ENCODE measurements at regions not wholly inside any gene's neighbourhood (a gene's known extent, or its start where the extent isn't known, plus 50 kb on each side); places are given as distances from the start of the nearest gene placed in this dataset.

- Histone ChIP-seq H3K4me1 (ENCODE audit: control insufficient read depth in 2 of 2, insufficient read depth in 1 of 2, low read depth in 1 of 2, low read length in 2 of 2) (peaks cover 6 to 13% of the 10 kb centered on the region in 2 donors), H3K27ac (replicated peaks; ENCODE audit: low read length) (no peak overlapping the region), H3K79me1 (ENCODE audit: low read depth, low read length) (no peaks in the 10 kb centered on the region), H2BK5ac (ENCODE audit: low read length) (no peak overlapping the region), H2AFZ (ENCODE audit: low read length) (peak overlapping the region; percentile 74), H4K91ac (ENCODE audit: low read depth, low read length, poor library complexity) (no peak overlapping the region), H3K9me3 (replicated peaks in 1 of 2; ENCODE audit: control insufficient read depth in 2 of 2, insufficient read depth in 1 of 2, low read depth in 1 of 2, low read length in 2 of 2) (no peaks in the 10 kb centered on the region), H2BK120ac (ENCODE audit: low read depth, low read length) (no peak overlapping the region), H3K27me3 (ENCODE audit: control insufficient read depth in 3 of 3, insufficient read depth in 3 of 3, low read depth in 1 of 3, low read length in 3 of 3) (no peaks in the 10 kb centered on the region), H2AK5ac (ENCODE audit: low read depth, low read length) (no peak overlapping the region), H3K18ac (ENCODE audit: low read length) (no peak overlapping the region), H3K14ac (ENCODE audit: low read length) (no peak overlapping the region), H3K4ac (ENCODE audit: low read length) (no peak overlapping the region), H3K4me2 (ENCODE audit: insufficient read depth, low read length, poor library complexity, severe bottlenecking) (no peak overlapping the region), H2BK15ac (ENCODE audit: low read length) (no peak overlapping the region), H3K9ac (ENCODE audit: low read depth, low read length, poor library complexity) (no peak overlapping the region), H2BK12ac (ENCODE audit: low read length) (no peak overlapping the region), H3K23ac (ENCODE audit: low read depth, low read length, poor library complexity) (no peak overlapping the region), H3K4me3 (ENCODE audit: low read length in 2 of 2) (no peak overlapping the region), H4K8ac (ENCODE audit: low read depth, low read length) (no peak overlapping the region), H3K36me3 (replicated peaks in 1 of 2; ENCODE audit: control insufficient read depth in 2 of 2, insufficient read depth in 2 of 2, low read length in 2 of 2) (no peaks in the 10 kb centered on the region)
- no peak for DNase-seq (ENCODE audit: low spot score)
- WGBS, 2 donors (ENCODE audit: extremely low coverage in 2 of 2, insufficient read length in 2 of 2, insufficient replicate concordance in 1 of 2) = no CpG with 5 or more reads among the region's 1 CpG
These were observed 151.8 kb upstream of the TSC22D2 start for GRCh38 chr3:150256318-150256717.

- Histone ChIP-seq H3K79me1 (ENCODE audit: low read depth, low read length) (no peaks in the 10 kb centered on the region), H3K18ac (ENCODE audit: low read length) (no peak overlapping the region), H2BK120ac (ENCODE audit: low read depth, low read length) (no peak overlapping the region), H3K27me3 (ENCODE audit: control insufficient read depth in 3 of 3, insufficient read depth in 3 of 3, low read depth in 1 of 3, low read length in 3 of 3) (no peaks in the 10 kb centered on the region), H4K91ac (ENCODE audit: low read depth, low read length, poor library complexity) (no peak overlapping the region), H3K4me1 (ENCODE audit: control insufficient read depth in 2 of 2, insufficient read depth in 1 of 2, low read depth in 1 of 2, low read length in 2 of 2) (peaks cover 9 to 15% of the 10 kb centered on the region in 2 donors), H2BK15ac (ENCODE audit: low read length) (no peak overlapping the region), H3K27ac (replicated peaks; ENCODE audit: low read length) (no peak overlapping the region), H4K8ac (ENCODE audit: low read depth, low read length) (no peak overlapping the region), H2BK5ac (ENCODE audit: low read length) (no peak overlapping the region), H3K4ac (ENCODE audit: low read length) (no peak overlapping the region), H3K9me3 (replicated peaks in 1 of 2; ENCODE audit: control insufficient read depth in 2 of 2, insufficient read depth in 1 of 2, low read depth in 1 of 2, low read length in 2 of 2) (no peaks in the 10 kb centered on the region), H2AFZ (ENCODE audit: low read length) (peak overlapping the region; percentile 74), H2AK5ac (ENCODE audit: low read depth, low read length) (no peak overlapping the region), H3K36me3 (replicated peaks in 1 of 2; ENCODE audit: control insufficient read depth in 2 of 2, insufficient read depth in 2 of 2, low read length in 2 of 2) (no peaks in the 10 kb centered on the region), H3K4me3 (ENCODE audit: low read length in 2 of 2) (no peak overlapping the region), H3K23ac (ENCODE audit: low read depth, low read length, poor library complexity) (no peak overlapping the region), H3K9ac (ENCODE audit: low read depth, low read length, poor library complexity) (no peak overlapping the region), H3K4me2 (ENCODE audit: insufficient read depth, low read length, poor library complexity, severe bottlenecking) (no peak overlapping the region), H3K14ac (ENCODE audit: low read length) (no peak overlapping the region), H2BK12ac (ENCODE audit: low read length) (no peak overlapping the region)
- no peak for DNase-seq (ENCODE audit: low spot score)
These were observed 152.3 kb upstream of the TSC22D2 start for GRCh38 chr3:150255826-150256225.

- no peak overlapping the region for H3K27ac ChIP-seq (replicated peaks; ENCODE audit: low read length)
These were observed 152.7 kb upstream of the TSC22D2 start for GRCh38 chr3:150255413-150255812.

GRCh38 chr3:150254309-150254708 is 153.8 kb upstream of the TSC22D2 start:
- Histone ChIP-seq H2AFZ (ENCODE audit: low read length) (no peak overlapping the region), H3K4me1 (ENCODE audit: control insufficient read depth in 2 of 2, insufficient read depth in 1 of 2, low read depth in 1 of 2, low read length in 2 of 2) (peaks cover 10 to 21% of the 10 kb centered on the region in 2 donors), H3K9me3 (replicated peaks in 1 of 2; ENCODE audit: control insufficient read depth in 2 of 2, insufficient read depth in 1 of 2, low read depth in 1 of 2, low read length in 2 of 2) (no peaks in the 10 kb centered on the region), H3K4me3 (ENCODE audit: low read length in 2 of 2) (no peak overlapping the region), H3K4ac (ENCODE audit: low read length) (no peak overlapping the region), H4K8ac (ENCODE audit: low read depth, low read length) (no peak overlapping the region), H3K14ac (ENCODE audit: low read length) (no peak overlapping the region), H2AK5ac (ENCODE audit: low read depth, low read length) (no peak overlapping the region), H3K36me3 (replicated peaks in 1 of 2; ENCODE audit: control insufficient read depth in 2 of 2, insufficient read depth in 2 of 2, low read length in 2 of 2) (no peaks in the 10 kb centered on the region), H2BK15ac (ENCODE audit: low read length) (no peak overlapping the region), H3K27me3 (ENCODE audit: control insufficient read depth in 3 of 3, insufficient read depth in 3 of 3, low read depth in 1 of 3, low read length in 3 of 3) (no peaks in the 10 kb centered on the region), H3K18ac (ENCODE audit: low read length) (no peak overlapping the region), H3K79me1 (ENCODE audit: low read depth, low read length) (no peaks in the 10 kb centered on the region), H3K23ac (ENCODE audit: low read depth, low read length, poor library complexity) (no peak overlapping the region), H3K4me2 (ENCODE audit: insufficient read depth, low read length, poor library complexity, severe bottlenecking) (no peak overlapping the region), H4K91ac (ENCODE audit: low read depth, low read length, poor library complexity) (no peak overlapping the region), H2BK120ac (ENCODE audit: low read depth, low read length) (no peak overlapping the region), H3K9ac (ENCODE audit: low read depth, low read length, poor library complexity) (no peak overlapping the region), H2BK5ac (ENCODE audit: low read length) (no peak overlapping the region), H3K27ac (replicated peaks; ENCODE audit: low read length) (no peak overlapping the region), H2BK12ac (ENCODE audit: low read length) (no peak overlapping the region)
- DNase-seq (ENCODE audit: low spot score) = no peak
- no CpG with 5 or more reads among the region's 4 CpGs for WGBS, 2 donors (ENCODE audit: extremely low coverage in 2 of 2, insufficient read length in 2 of 2, insufficient replicate concordance in 1 of 2)

More at GRCh38 chr3:150255413-150255812, 152.7 kb upstream of the TSC22D2 start:
- Histone ChIP-seq H4K8ac (ENCODE audit: low read depth, low read length) (peak overlapping the region; percentile 70), H2BK5ac (ENCODE audit: low read length) (no peak overlapping the region), H3K18ac (ENCODE audit: low read length) (peak overlapping the region; percentile 88), H3K4ac (ENCODE audit: low read length) (no peak overlapping the region), H3K79me1 (ENCODE audit: low read depth, low read length) (no peaks in the 10 kb centered on the region), H3K27me3 (ENCODE audit: control insufficient read depth in 3 of 3, insufficient read depth in 3 of 3, low read depth in 1 of 3, low read length in 3 of 3) (no peaks in the 10 kb centered on the region), H2AFZ (ENCODE audit: low read length) (peak overlapping the region; percentile 74), H3K4me1 (ENCODE audit: control insufficient read depth in 2 of 2, insufficient read depth in 1 of 2, low read depth in 1 of 2, low read length in 2 of 2) (peaks cover 9 to 15% of the 10 kb centered on the region in 2 donors), H2AK5ac (ENCODE audit: low read depth, low read length) (peak overlapping the region; percentile 49), H3K36me3 (replicated peaks in 1 of 2; ENCODE audit: control insufficient read depth in 2 of 2, insufficient read depth in 2 of 2, low read length in 2 of 2) (no peaks in the 10 kb centered on the region), H4K91ac (ENCODE audit: low read depth, low read length, poor library complexity) (no peak overlapping the region), H3K9ac (ENCODE audit: low read depth, low read length, poor library complexity) (peak overlapping the region; percentile 12), H3K23ac (ENCODE audit: low read depth, low read length, poor library complexity) (no peak overlapping the region), H3K4me2 (ENCODE audit: insufficient read depth, low read length, poor library complexity, severe bottlenecking) (no peak overlapping the region), H2BK15ac (ENCODE audit: low read length) (no peak overlapping the region), H2BK120ac (ENCODE audit: low read depth, low read length) (peak overlapping the region; percentile 26), H3K14ac (ENCODE audit: low read length) (no peak overlapping the region), H3K9me3 (replicated peaks in 1 of 2; ENCODE audit: control insufficient read depth in 2 of 2, insufficient read depth in 1 of 2, low read depth in 1 of 2, low read length in 2 of 2) (no peaks in the 10 kb centered on the region), H3K4me3 (ENCODE audit: low read length in 2 of 2) (no peak overlapping the region), H2BK12ac (ENCODE audit: low read length) (no peak overlapping the region)
- no peak for DNase-seq (ENCODE audit: low spot score)
- WGBS, 2 donors (ENCODE audit: extremely low coverage in 2 of 2, insufficient read length in 2 of 2, insufficient replicate concordance in 1 of 2) = no CpG with 5 or more reads among the region's 3 CpGs
